GM18861 (cell line): ENCODE measurements at regions not wholly inside any gene's neighbourhood (a gene's known extent, or its start where the extent isn't known, plus 50 kb on each side); places are given as distances from the start of the nearest gene placed in this dataset.

Experiments
- ATAC-seq: cut with Tn5 transposase; IDR thresholded peaks from one replicate; pipeline ENCODE4 v1.9.1; 2021; ENCODE audit not compliant: unreplicated experiment

GRCh38 chr7:25391295-25391861 lies 163.1 kb upstream of the NPVF start:
- no peak for ATAC-seq

DNA sequence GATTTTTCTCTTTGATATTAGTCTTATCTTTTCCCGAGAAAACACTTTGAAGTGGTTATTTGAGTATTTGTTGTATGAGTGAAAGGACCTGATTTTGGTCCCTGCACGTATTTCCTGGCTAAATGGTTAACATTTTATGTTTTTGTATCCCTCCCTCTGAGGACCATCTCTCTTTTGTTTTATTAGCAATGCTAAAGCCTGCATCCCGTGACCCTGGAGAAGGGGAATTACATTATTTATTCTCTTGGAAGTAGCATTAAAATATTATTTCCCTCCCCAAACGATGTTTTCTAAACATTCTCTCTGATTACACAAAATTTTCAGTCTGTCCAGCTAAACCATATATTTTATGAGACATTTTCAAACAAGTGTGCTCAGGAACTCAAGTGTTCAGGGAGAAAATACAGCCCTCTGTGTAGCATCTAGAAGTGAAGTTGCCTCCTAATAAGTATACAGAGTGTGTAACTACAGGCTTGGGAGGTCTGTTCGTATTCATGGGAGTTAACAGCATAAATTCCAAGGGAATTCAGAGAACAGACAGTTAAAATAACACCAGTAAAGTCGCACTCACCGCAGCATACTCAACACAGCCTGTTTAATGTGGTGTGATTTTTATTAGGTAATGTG lies 163.8 kb upstream of the NPVF start:
- ATAC-seq = no peak

DNA sequence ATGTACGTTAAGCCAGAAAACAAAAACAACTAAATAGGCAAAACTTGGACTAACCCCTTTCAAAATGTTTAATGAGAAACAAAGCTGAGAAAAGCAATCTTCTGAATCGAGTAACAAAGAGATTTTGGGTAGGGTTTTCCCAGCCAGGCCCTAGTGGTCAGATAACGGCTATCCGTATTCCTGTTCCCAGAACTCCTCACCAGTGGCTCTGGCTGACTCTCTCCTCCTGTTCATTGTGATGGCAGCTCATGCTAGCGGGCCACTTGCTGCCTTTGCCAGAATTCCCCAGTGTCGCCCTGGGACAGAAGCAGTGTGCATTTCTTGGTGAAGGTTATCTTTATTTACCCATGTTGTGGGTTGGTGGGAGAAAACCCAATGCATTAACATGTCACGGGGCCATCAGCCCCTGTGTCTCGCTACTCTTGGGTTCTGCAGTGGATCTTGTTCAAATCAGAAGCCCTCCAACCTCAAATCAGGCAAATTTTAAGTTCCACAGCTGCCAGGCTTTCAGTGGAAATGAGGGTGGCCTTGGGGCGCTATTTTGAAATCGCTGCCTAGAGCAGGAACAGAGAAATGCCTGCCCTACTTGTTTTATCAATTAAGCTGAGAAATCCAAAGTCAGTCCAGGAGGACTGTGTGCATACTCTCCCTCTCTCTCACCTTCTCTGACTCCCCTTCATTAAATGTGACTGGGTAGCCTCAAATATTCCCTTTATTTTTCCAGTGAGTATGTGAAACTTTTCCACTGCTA lies 164.5 kb upstream of the NPVF start:
- no peak for ATAC-seq

DNA sequence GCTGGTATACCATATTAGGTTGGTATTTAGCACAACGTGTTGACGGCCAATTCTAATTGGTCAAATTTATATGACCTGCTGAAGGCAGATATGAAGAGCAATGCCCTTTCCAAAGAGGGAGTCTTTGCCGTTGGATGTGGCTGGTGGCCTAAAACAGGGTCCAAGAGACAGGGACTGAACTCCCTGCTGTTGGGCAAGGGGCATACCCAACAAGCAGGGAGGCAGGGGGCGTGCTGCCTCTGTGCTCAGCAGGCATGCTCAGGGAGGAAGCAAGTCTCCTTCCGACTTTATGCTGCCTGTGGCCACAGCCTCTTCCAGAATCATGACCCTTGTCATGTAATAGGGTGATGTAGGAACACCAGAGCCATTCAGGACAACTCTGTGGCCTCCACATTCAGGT lies 167.7 kb upstream of the NPVF start:
- no peak for ATAC-seq

DNA sequence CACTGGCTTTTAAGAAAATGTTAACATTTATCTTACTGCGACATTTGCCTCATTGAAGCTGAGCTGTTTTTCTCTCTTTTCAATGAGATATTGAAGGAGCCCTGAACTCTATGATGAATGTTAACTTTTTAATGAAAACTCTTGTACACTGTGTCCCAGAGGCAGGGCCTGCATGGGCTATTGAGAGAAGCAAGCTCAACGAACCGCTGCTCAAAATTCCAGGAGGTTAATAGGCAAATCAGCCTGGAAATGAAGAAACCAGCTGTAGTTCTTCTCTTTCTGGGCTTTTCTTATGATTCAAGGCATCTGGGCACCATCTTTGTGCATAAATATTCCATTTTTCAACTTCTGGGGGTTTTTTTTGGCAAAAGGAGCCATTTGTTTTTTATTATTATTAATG lies 168.4 kb upstream of the NPVF start:
- ATAC-seq = no peak

- ATAC-seq = no peak
These were observed 170.1 kb upstream of the NPVF start for GRCh38 chr7:25398418-25398817.

- no peak for ATAC-seq
These were observed 170.9 kb upstream of the NPVF start for GRCh38 chr7:25399000-25399750.

DNA sequence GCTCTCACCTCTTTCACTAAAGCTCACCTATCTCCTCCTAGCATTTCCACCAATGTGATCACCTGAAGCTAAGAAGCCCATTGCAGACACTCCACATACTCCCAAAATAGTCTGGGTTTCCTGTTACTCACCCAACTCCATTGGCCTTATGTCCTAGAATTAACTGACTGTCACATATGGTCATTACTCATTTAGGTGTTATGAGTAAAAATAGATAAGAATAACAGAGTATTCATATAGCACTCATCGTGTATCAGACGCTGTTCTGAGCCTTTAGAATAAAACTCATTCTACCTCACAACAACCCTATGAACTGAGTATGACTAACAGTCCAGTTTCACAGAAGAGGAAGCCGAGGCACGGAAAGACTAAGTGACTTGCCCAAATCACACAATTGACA lies 174.2 kb upstream of the NPVF start:
- no peak for ATAC-seq

GRCh38 chr7:25405736-25406135 lies 177.4 kb upstream of the NPVF start:
- ATAC-seq = no peak

DNA sequence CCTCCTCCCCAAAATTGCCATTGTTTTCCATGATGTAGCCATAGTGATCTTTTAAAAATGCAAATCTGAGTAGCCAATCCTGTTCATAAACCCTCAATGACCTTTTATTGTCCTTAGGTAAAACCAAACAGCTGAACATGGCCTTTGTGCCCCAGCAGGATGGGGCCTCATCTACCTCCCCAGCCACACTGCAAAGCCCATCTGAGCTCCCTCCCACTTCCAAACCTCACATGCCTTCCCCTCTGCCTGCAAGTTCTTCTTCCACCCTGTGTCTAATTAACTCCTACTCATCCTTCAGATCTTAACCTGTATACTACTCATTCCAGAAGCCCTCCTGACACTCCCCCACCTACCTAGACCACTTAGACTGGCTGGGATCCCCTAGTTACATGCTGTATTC lies 178.8 kb upstream of the NPVF start:
- no peak for ATAC-seq

DNA sequence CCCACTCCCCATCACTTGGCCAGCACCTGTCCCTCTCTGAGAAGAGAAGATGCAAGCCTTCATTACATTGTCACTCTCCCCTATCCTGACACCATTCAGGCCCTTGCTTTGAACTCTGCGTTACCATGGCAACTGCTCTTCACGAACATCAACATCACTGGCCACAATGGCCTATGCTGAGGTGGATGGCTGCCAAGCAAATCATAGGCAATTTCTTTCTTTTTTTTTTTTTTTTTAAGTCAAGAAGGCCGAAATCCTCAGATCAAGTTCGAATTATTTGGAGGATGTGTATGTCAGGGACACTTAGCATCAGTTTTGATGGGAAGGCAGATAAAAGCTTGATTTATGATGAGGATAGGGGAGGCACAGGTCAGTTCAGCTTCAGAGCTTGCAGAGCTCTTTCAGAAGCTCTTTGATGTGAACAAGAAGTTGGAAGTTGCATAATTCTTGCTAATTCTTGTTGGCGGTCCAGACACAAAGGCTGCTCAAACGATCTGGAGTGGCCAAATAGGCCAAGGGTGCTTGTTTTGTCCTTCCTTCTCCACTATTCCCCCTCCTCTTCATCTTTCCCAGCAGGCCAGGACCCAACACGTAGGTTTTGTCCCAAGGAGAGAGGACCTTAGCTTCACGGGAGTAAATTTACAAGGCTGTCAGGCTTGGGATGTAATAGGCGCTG lies 179.9 kb upstream of the NPVF start:
- no peak for ATAC-seq

DNA sequence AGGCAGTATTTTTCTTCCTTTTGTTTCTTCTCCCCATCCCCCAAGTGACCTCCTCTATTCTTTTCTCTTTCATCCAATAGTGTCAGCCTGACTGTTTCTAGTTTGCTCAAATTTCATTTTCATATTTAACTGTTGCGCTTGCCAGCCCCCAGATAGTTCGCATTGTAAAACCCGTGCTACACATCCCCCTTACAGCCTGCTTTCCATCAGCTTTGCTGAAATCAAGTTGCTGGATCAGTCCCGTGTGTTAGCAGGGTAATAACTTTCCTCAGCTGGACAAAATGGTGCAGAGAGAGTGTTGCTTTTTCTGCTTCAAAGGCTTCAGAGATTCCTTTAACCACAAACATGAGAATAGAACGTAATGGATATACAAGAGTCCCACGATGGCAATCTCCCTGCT lies 180.6 kb upstream of the NPVF start:
- ATAC-seq = no peak

DNA sequence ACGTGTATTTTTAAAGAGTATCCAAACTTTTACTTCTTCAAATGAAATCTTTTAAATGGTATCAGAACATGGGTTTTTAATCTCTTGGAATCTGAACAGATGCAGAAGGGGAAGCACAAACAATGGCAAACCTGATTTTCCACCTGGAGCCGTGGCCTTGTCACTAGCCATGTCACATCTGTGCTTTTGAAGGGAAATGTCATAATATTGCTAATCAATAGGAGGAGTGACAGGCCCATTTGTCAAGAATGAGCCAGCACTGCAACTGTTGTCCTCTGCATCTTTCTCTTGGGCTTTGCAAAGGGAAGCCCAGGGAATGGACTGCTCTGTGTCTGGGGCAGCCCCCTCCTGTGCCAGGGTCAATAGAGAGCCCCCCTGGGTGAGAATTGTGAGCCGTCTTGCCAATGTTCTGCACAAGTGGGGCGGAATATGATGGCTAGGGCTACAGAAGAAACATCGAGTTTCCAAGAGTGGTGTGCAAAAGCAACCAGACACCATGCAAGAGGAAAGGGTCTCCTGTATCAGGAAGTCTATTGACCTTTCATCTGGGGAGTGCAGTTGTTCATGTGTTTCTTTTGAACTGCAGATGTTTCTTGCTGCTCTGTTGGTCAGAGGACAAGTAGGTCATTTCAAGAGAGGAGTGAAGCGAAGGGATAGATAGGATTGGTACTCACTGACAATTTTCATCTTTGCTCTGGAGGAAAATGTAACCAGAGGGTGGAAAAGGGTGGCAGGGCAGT lies 181.8 kb upstream of the NPVF start:
- ATAC-seq = no peak

DNA sequence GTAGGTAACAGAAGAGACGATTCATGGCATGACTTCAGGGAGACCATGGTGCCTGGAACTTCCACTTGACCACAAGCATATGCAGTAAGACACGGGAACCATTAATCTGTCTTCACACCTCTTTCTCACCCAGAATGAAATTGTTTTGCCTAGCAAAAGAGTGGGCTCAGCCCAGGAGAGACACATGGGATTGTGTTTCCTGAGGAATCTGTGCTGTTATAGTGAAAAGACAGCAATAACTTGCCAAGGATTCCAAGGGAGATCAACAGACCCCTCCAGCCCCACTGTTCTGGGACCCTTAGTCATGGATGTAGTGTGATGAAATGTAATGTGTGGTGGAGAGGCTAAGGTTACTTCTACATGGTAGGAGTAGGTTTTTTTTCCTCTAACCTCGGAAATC lies 192.5 kb upstream of the NPVF start:
- ATAC-seq = no peak

DNA sequence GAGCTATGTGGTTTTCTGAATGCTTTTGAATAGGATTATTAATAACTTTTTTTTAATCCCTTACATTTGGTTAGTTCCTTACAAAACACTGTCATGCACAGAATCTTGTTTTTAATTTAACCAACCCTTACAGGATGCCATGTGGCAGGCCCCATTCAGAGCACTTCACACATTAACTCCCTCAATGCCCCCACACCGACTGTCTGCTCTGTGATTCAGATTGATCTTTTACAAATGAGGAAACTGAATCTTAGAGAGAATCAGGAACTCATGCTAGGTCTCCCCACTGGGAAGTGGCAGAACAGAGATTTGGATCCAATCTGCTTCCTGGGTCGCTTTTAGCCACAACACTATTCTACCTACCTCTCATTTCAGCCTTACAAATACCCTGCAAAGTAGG lies 195.8 kb upstream of the NPVF start:
- no peak for ATAC-seq

DNA sequence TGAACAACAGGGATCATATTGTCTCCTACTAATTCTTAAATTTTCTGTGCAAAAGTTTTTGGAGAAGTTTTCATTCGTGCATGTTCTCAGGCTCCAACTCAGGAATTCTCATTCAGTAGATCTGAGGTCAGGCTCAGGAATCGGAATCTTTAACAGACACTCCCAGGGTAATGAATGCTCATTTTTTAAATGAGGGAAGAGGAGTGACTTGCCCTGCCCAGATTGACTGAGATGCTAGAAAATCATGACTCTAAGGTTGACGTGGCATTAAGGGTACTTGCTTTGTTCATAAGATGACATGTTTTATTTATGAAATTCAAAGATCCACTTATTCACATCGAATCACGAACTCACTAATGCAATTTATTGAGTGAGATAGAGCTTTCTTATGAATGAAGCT lies 196.6 kb upstream of the NPVF start:
- no peak for ATAC-seq

DNA sequence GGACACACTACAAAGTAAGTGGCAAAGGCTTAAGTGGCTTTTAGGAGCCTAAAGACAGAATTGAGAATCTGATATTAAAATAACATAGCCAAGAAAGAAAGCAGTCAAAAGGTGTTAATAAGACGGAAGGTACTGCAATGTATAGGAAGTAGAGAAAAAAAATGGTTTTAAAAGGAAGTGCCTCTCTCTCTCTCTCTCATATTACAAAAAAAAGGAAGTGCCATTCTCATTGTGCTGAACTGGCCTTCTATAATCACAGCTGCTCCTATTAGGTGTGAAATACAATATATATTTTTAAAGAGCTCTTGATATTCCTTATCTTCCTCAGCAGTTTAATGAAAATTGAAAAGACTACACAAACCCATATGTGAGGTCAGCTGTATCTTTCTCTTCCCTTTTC lies 199.4 kb upstream of the NPVF start:
- no peak for ATAC-seq

GRCh38 chr7:25429731-25430130 lies 201.4 kb upstream of the NPVF start:
- ATAC-seq = no peak

DNA sequence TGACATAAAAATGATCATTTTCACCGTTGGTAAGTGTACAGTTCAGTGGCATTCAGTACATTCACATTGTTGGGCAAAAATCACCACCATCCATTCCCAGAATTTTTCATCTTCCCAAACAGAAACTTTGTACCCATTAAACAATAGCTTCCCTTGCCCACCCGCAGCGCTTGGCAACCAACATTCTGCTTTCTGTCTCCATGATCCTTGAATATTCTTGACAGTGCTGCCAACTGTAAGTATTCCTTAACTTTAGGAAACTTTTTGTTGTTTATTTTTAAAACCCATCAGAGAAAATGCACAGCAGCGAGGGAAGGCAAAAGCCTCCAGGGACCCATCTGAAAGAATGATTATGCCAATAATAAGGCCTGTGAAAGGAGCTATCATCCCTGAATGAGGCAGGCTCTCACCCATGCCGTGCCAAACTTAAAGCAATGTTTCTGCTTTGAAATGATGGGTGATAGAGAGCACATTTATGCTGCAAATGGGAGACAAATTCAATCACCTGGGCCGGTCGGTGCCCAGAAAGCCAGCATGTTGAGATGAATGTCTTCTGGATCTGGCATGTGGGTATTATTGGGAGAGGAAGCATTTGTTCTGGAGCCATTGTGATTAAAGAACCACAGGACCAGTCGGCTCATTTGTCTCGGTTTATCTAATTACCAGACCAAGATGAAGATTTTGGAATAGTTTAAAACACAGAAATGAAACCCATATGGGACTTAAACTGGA lies 202.1 kb upstream of the NPVF start:
- no peak for ATAC-seq

DNA sequence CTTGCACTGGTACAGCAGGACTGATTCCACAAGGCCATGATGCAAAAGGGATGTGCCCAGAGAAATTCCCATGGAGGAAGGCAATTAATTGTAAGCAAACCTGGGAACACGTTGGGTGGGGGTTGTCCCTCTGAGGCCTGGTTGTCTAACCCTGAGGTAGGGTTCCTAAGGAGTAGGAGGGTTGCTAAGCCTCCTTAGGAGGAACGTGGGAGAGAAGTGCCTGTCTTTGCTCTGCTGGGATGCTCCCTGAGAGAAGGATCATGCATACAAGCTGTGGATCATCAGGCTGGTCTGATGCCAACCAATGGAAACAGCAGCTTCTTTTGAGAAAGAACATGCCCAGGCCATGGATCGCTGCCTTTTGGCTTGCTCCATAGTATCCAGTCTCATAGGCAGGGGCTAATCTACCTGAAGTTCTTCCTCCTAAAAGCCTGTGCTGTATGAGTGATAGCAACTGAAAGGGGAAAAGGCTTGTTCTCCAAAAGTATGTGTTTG lies 203.7 kb upstream of the NPVF start:
- no peak for ATAC-seq
